ENCODE measurements at regions not wholly inside any gene's neighbourhood (a gene's known extent, or its start where the extent isn't known, plus 50 kb on each side); places are given as distances from the start of the nearest gene placed in this dataset.

DNA sequence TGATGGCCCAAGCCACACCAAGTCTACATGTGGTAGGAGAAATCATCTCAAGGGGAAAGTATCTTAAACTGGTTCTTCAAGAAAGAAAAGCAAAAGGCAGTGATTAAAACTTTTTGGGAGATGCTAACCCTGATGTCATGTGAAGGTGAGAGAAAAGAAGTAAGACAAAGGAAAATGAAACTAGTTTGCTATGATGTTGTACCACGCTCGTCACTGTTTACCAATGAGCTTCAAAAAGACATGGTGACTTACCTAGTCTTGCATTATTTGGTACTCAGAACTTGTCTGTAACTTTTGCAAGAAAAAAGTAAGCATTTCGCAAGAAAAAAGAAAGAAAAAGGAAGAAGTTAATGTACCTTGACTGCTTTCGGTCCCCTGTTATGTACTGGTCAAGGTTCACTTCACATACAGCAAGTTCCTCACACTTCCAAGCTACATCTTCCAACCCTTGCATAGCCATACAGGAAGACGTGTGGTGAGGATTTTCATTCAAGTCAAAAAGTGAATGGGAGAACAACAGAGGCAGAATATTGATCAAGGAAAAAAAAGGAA lies 739.3 kb downstream of the NR2F1-AS1 start:
- TF ChIP-seq GATA2 (IDR thresholded peaks at IDR 0.05; ENCODE audit: low read depth, low read length): no peak
- TF ChIP-seq GATA3 (IDR thresholded peaks at IDR 0.05; ENCODE audit: low read depth, low read length): no peak

DNA sequence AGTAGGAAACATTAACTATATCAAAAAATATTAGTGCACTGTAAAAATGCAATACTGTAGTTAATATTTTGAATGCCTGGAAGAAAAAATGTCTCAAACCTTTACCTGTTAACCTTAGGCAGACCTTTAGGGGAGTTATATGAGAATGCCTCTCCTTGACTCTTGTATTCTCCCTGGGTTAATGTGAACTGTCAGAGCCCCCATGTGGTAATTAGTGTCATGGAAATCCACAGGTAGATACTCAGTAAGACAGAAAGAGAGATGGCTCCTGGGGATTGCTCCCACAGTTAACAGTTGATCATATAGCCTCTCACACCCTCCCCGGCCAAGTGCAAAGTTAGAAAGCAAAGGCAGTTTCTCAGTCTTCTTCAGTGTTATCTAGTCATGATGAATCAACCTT lies 742.8 kb downstream of the NR2F1-AS1 start:
- TF ChIP-seq GATA3 (IDR thresholded peaks at IDR 0.05; ENCODE audit: low read depth, low read length): no peak
- TF ChIP-seq GATA2 (IDR thresholded peaks at IDR 0.05; ENCODE audit: low read depth, low read length): no peak

GRCh38 chr5:92836855-92837755 lies 743.9 kb downstream of the NR2F1-AS1 start:
- no peak for TF ChIP-seq GATA3 (IDR thresholded peaks at IDR 0.05; ENCODE audit: low read depth, low read length)
- TF ChIP-seq GATA2 (IDR thresholded peaks at IDR 0.05; ENCODE audit: low read depth, low read length): no peak

DNA sequence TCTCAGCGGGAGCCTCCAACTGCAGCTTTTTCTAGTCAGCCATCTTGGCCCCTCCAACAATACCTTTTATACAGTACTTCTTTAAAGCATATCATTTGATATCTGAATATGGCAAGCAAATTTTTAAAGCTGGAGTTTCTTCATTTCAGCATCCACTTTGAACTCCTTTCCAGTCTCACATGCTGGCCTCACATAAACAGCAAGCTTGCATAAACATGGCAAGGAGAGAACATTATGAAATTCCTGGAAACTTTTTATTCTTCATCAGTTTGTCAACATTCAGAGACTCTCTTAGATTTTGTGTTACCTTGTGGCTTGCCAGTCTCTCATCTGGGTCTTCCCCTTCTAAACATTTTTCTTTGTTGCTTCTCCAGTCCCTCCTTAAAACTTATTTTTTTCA lies 745.3 kb downstream of the NR2F1-AS1 start:
- TF ChIP-seq GATA2 (IDR thresholded peaks at IDR 0.05; ENCODE audit: low read depth, low read length) (no peak), GATA3 (IDR thresholded peaks at IDR 0.05; ENCODE audit: low read depth, low read length) (no peak)

DNA sequence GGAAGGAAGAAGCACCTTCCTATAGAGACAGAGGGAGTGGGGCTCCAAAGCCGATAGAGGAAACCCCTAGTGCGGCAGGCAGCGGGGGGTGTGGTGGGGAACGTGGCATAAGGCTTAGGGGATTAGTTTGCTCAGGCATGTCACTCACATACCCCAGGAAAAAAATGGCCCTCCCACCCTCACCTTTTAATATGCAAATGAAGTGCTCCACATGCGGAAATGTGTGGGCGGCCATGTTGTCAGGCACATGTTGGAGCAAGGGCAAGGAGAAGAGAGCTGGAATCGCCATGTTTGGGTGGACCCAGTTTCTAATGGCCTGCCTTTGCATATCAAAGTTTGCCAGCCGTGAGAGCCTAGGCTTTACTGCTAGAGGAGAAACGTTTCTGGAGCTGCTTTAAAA lies 758.8 kb downstream of the NR2F1-AS1 start:
- TF ChIP-seq GATA3 (IDR thresholded peaks at IDR 0.05; ENCODE audit: low read depth, low read length): no peak
- no peak for TF ChIP-seq GATA2 (IDR thresholded peaks at IDR 0.05; ENCODE audit: low read depth, low read length)

- TF ChIP-seq GATA3 (IDR thresholded peaks at IDR 0.05; ENCODE audit: low read depth, low read length): no peak
Observed at GRCh38 chr5:92809855-92810465, 771.1 kb downstream of the NR2F1-AS1 start.

- TF ChIP-seq GATA3 (IDR thresholded peaks at IDR 0.05; ENCODE audit: low read depth, low read length): no peak
- TF ChIP-seq GATA2 (IDR thresholded peaks at IDR 0.05; ENCODE audit: low read depth, low read length): no peak
Observed at GRCh38 chr5:92808474-92808873, 772.5 kb downstream of the NR2F1-AS1 start.

DNA sequence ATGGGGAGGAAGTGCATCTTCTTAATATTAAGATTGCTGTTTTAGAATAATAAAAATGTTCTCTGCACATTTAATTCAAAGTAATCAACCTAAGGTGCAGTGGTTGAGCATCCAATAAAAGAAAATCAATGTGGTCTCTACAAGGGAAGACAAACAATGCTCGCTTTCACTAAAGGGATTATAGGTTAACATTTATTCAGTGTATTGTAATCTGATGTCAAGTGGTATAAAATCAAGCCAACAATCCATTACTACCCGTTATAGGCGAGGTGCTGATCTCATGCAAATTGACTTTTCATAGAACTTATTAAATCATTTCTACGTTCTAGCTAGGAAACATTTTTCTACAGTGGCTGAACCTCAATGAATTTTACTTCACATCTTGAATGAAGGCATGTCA lies 773.9 kb downstream of the NR2F1-AS1 start:
- no peak for TF ChIP-seq GATA3 (IDR thresholded peaks at IDR 0.05; ENCODE audit: low read depth, low read length)
- TF ChIP-seq GATA2 (IDR thresholded peaks at IDR 0.05; ENCODE audit: low read depth, low read length): no peak

GRCh38 chr5:92805446-92805845 lies 775.6 kb downstream of the NR2F1-AS1 start:
- no peak for TF ChIP-seq GATA3 (IDR thresholded peaks at IDR 0.05; ENCODE audit: low read depth, low read length)
- TF ChIP-seq GATA2 (IDR thresholded peaks at IDR 0.05; ENCODE audit: low read depth, low read length): no peak

DNA sequence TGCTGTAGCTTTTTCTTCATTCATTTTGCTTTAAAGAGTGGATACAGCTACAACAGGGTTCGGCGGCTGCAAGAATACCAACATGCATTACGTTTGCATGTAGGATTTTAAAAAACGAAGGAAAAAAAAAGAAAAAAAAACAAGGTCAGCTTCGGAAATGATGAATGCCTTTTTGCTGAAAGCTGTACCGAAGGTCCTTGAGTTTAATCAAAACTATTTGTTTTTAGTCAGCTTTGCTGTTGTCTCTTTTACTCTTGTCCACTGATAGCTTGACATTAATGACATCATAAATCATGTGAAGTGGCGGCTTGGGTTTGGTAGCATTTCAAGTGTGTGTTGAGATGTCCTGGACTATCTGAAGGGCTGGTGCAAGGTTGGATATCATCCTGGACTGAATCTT lies 779.1 kb downstream of the NR2F1-AS1 start:
- TF ChIP-seq GATA3 (IDR thresholded peaks at IDR 0.05; ENCODE audit: low read depth, low read length) (no peak), GATA2 (IDR thresholded peaks at IDR 0.05; ENCODE audit: low read depth, low read length) (no peak)

DNA sequence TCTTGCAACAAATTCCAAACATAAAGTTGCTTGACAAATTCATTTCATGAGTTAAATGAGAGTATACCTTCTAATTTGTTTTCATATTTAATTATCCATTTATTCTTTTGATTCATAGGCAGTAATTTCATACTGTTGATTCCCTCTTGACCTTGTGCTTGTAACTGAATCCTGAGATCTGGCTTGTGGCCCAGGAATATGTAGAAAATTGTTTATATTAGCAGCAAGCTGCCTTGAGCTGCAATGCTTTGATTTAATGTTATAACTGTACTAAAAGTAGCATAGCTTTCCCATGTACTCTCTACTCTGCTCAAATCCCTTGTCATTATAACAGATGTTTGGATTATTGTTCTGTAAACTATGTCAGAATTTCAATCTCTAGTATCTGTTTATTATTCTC lies 780.7 kb downstream of the NR2F1-AS1 start:
- TF ChIP-seq GATA3 (IDR thresholded peaks at IDR 0.05; ENCODE audit: low read depth, low read length) (no peak), GATA2 (IDR thresholded peaks at IDR 0.05; ENCODE audit: low read depth, low read length) (no peak)

DNA sequence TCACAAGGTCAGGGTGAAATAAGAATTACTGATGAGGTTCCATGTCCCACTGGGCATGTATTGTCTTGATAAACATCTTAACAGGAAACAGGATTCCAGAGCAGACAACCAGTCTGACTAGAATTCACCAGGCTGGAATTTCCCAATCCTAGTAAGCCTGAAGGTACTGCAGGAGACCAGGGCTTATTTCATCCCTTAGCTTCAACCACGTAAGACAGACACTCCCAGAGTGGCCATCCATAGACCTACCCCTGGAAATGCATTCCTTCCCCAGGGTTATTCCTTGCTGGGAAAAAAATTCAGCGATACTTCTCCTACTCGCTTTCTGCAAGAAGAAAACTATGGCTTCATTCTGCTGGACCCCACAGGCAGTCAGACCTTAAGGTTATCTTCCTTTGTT lies 785.4 kb downstream of the NR2F1-AS1 start:
- TF ChIP-seq GATA2 (IDR thresholded peaks at IDR 0.05; ENCODE audit: low read depth, low read length): no peak
- no peak for TF ChIP-seq GATA3 (IDR thresholded peaks at IDR 0.05; ENCODE audit: low read depth, low read length)

DNA sequence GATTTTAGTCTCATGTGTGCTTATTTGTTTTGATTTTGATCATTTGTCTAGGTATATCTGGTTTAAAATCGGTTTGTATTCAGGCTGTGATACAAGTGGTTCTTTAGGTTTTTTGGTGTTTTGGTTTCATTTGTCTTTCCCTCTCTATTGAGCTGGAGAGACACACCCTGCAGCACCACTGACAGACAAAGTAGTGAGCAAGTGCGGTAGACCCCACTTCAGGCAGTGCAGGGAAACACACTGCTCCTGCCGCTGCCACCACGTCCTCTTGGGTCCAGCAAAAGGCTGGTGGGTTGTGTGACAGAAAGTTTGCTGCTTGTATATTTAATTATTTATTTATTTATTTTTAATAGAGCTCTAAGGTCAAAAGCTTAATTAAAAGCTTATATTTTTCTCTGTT lies 801.0 kb downstream of the NR2F1-AS1 start:
- no peak for TF ChIP-seq GATA3 (IDR thresholded peaks at IDR 0.05; ENCODE audit: low read depth, low read length)
- no peak for TF ChIP-seq GATA2 (IDR thresholded peaks at IDR 0.05; ENCODE audit: low read depth, low read length)

DNA sequence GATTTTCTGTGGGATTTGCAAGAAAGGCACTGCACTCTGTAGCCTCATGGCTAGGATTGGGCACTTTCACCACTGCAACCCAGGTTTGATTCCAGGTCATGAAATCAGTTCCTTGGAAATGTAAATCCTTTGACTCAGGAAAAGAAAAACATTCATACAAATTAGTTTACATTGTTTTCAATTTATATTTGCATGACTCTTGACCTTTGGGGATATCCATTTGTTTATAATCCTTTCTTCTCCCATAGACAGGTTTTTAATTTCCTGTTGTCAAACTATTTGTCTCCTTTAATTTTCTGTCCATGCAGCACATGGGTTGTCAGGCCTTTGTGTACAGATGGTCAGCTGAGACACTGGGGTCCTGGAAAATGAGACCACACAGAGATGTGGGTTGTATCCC lies 801.5 kb downstream of the NR2F1-AS1 start:
- TF ChIP-seq GATA3 (IDR thresholded peaks at IDR 0.05; ENCODE audit: low read depth, low read length): no peak
- TF ChIP-seq GATA2 (IDR thresholded peaks at IDR 0.05; ENCODE audit: low read depth, low read length): no peak

DNA sequence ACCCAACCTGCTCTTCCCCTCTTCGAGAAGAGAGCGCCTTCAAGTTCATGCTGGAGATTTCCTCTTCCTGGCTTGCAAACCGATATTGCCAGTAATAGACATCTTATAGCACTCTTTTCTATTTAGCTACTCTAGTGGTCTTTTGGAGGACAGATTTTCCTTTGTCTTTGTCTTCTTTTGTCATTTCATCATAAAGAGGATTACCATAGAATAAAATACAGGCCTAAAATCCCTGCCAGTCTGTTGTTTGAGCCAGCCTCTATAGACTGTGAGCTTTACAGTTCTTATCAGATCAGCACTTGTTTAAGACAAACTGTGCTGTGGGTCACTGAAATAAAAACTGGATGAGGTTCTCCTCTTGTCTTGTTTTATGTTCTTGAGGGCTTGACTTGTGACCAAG lies 802.8 kb downstream of the NR2F1-AS1 start:
- TF ChIP-seq GATA3 (IDR thresholded peaks at IDR 0.05; ENCODE audit: low read depth, low read length): no peak
- no peak for TF ChIP-seq GATA2 (IDR thresholded peaks at IDR 0.05; ENCODE audit: low read depth, low read length)
